Activated naive CD8-positive, alpha-beta T cell treated with anti-CD3 and anti-CD28 coated beads, Interleukin-2, amount 50 U/mL, for 24 hours (primary cell): ENCODE measurements at regions not wholly inside any gene's neighbourhood (a gene's known extent, or its start where the extent isn't known, plus 50 kb on each side); places are given as distances from the start of the nearest gene placed in this dataset.

Experiments used
- ATAC-seq: fragments of 150-1000 bp; cut with Tn5 transposase; one replicate; pipeline ENCODE4 v1.10.0; 2021
- DNase-seq: peaks from one replicate; pipeline ENCODE4 v3.0.0; 2021
- H3K27ac Mint-ChIP-seq: one replicate; pipeline ENCODE4 v1.8.0; 2021; ENCODE audit warnings: mild to moderate bottlenecking, mixed read lengths
- H3K27me3 Mint-ChIP-seq: one replicate; pipeline ENCODE4 v1.8.0; 2021; ENCODE audit warnings: mixed read lengths
- H3K36me3 Mint-ChIP-seq: one replicate; pipeline ENCODE4 v1.8.0; 2021; ENCODE audit warnings: low read depth, mixed read lengths
- H3K4me1 Mint-ChIP-seq: one replicate; pipeline ENCODE4 v1.8.0; 2021; ENCODE audit warnings: mixed read lengths
- H3K4me3 Mint-ChIP-seq: one replicate; pipeline ENCODE4 v1.8.0; 2021; ENCODE audit warnings: mild to moderate bottlenecking, moderate library complexity, mixed read lengths
- H3K9me3 Mint-ChIP-seq: one replicate; pipeline ENCODE4 v1.8.0; 2021; ENCODE audit warnings: mixed read lengths

DNA sequence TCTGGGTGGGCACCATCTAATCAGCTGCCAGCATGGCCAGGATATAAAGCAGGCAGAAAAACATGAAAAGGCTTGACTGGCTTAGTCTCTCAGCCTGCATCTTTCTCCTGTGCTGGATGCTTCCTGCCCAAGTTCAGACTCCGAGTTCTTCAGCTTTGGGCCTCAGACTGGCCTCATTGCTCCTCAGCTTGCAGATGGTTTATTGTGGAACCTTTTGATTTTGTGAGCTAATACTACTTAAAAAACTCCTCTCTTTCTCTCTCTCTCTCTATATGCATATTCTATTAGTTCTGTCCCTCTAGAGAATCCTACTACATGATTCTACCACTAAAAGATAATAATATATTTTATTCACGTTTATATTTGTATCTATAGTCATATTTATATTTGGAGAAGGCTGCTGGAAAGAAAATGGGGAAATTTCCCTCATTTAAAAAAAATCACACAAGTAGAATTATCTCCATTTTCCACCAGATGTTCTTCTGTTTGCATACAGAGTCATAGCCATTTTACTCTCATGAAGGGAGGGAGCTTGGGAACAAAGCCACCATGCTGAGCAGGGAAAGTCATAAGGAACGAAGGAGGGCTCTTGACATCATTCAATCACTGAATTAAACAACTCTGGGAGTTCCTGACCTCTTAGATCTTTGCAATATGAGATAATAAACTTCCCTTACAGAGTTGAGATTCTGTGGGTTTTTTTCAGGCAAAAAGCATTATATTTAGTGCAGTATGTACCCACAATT lies 1137.4 kb upstream of the CDH18 start:
- DNase-seq (no peak), ATAC-seq (no peak)
- Mint-ChIP-seq H3K9me3 (peaks cover 9% of the 10 kb centered on the region), H3K4me3 (no peak overlapping the region), H3K27ac (no peak overlapping the region), H3K36me3 (no peaks in the 10 kb centered on the region), H3K4me1 (no peaks in the 10 kb centered on the region), H3K27me3 (no peaks in the 10 kb centered on the region)

DNA sequence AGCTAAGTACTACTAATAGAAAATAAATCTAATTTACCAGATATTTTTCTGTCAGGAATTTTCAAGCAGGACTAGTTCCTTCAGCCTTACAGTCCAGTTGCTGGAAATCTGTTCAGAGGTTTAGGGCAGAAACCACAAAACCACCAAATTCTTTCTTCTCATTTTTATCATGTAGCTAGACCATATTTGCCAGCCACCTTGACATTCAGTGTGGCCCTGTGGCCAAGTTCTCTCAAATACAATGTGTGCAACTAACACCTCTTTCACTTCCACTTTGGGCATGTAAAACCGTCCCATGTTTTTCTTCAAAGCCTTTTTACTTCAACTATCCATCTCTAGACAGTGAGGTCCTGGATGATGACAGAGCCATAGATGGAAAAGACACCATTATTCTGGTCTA lies 1133.2 kb upstream of the CDH18 start:
- Mint-ChIP-seq H3K9me3 (peaks cover 15% of the 10 kb centered on the region), H3K4me3 (no peak overlapping the region), H3K4me1 (no peaks in the 10 kb centered on the region), H3K27me3 (no peaks in the 10 kb centered on the region), H3K36me3 (no peaks in the 10 kb centered on the region), H3K27ac (no peak overlapping the region)
- no peak for DNase-seq
- no peak for ATAC-seq

DNA sequence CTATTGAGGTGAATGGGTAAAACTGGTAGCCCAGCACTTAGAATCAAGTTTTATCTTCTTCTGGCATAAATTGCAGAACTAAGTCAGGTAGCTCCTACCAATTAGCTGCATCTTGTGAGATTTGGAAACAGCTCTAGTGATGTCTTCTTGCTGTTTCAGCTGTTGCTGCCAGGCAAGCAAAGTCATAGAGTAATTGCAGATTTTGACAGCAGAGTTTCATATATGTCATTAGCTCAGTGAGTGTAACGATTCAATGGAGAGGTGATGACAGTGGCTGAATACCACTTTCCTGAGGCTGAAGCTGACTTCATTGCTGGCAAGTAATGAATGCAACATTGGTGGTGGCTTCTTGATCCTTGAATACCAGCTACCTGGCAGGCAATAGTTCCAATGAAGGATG lies 1109.7 kb upstream of the CDH18 start:
- Mint-ChIP-seq H3K9me3 (peaks cover 4% of the 10 kb centered on the region), H3K4me3 (no peak overlapping the region)

DNA sequence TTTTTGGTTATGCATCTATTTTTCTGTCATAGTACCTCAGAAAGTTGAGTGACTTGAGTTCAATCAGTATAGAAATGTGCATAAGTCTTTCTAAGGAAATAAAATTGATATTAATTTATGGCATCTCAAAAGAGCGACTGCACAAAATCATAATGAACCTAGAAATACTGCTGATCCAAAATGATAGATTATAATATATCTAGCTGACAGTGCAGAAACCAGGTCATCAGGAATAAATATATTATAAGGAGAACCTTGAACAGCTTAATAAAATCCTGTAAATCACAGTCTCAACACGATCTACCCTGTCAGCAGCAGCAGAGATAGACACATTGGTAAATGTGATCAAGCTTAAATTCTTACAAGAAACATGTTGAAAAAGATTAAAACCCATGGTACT lies 1106.6 kb upstream of the CDH18 start:
- H3K27ac Mint-ChIP-seq, result no peak overlapping the region
- no peaks in the 10 kb centered on the region for H3K36me3 Mint-ChIP-seq
- DNase-seq, result no peak
- ATAC-seq, result no peak
- no peaks in the 10 kb centered on the region for H3K4me1 Mint-ChIP-seq
- H3K9me3 Mint-ChIP-seq, result peaks cover 4% of the 10 kb centered on the region
- H3K4me3 Mint-ChIP-seq, result no peak overlapping the region
- H3K27me3 Mint-ChIP-seq, result no peaks in the 10 kb centered on the region

More for the DNA sequence above, 1109.7 kb upstream of the CDH18 start:
- Mint-ChIP-seq H3K27ac (no peak overlapping the region), H3K4me1 (no peaks in the 10 kb centered on the region), H3K36me3 (no peaks in the 10 kb centered on the region), H3K27me3 (no peaks in the 10 kb centered on the region)
- DNase-seq (no peak), ATAC-seq (no peak)

DNA sequence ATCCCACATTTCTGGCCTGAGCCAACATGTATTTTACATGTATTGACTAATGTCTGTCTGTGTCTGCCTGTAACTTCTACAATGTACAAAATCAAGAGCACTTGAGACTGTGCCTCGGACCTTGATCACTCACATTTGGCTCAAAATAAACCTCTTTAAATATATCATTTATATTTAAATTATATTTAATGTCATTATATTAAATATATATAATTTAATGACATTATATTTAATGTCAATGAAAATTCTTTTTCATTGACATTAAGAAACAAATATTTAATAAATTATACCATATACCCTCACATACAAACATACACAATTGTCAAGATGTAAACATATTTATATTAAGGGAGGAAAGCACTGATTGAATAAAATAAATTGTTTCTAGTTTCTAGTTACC lies 1099.8 kb upstream of the CDH18 start:
- H3K4me3 Mint-ChIP-seq, result no peak overlapping the region
- H3K4me1 Mint-ChIP-seq, result no peaks in the 10 kb centered on the region
- peaks cover 14% of the 10 kb centered on the region for H3K9me3 Mint-ChIP-seq
- H3K27me3 Mint-ChIP-seq, result no peaks in the 10 kb centered on the region
- H3K36me3 Mint-ChIP-seq, result no peaks in the 10 kb centered on the region
- no peak overlapping the region for H3K27ac Mint-ChIP-seq
- ATAC-seq (no peak), DNase-seq (no peak)

DNA sequence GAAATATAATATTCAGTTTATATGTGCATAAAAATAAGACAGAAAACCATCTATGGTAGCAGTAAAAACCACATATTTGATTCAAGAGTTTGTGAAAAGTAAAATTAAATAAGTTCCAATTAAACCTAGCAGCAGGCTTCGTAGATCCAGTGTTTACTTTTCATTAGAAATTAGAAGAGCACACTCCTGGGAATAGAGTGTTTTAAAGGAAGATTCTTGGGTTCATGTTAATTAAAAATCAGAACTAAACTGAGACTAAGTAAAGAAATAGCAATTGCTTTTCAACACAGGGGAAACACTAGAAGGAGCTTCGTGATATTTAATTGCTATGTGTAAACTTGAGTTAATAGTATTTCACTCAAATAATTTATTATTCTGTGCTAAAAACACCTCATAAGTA lies 1097.8 kb upstream of the CDH18 start:
- Mint-ChIP-seq H3K4me3 (no peak overlapping the region), H3K4me1 (no peaks in the 10 kb centered on the region), H3K36me3 (no peaks in the 10 kb centered on the region), H3K27me3 (no peaks in the 10 kb centered on the region), H3K9me3 (peaks cover 14% of the 10 kb centered on the region), H3K27ac (no peak overlapping the region)
- ATAC-seq (no peak), DNase-seq (no peak)

DNA sequence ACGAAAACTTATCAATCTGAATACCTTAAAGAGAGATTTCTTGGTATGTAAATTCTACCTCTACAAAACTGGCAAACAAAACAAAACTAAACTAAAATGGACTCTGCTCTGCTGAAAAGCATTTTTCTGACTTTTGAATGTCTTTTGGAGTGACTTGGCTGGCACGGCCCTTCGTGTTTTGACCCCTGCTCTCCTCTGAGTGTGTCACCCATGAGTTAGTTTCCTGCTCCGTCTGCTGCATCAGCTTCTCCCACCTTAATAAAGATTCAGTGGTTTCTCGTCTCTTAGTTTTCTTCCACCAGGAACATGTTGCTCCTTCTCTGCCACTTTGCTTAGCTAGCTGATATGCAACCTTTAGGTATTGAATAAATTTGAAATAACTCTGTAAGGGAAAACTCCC lies 1084.0 kb upstream of the CDH18 start:
- no peaks in the 10 kb centered on the region for H3K36me3 Mint-ChIP-seq
- no peaks in the 10 kb centered on the region for H3K27me3 Mint-ChIP-seq
- no peak overlapping the region for H3K4me3 Mint-ChIP-seq
- peaks cover 10% of the 10 kb centered on the region for H3K9me3 Mint-ChIP-seq
- ATAC-seq (no peak), DNase-seq (no peak)
- no peak overlapping the region for H3K27ac Mint-ChIP-seq
- H3K4me1 Mint-ChIP-seq, result no peaks in the 10 kb centered on the region

DNA sequence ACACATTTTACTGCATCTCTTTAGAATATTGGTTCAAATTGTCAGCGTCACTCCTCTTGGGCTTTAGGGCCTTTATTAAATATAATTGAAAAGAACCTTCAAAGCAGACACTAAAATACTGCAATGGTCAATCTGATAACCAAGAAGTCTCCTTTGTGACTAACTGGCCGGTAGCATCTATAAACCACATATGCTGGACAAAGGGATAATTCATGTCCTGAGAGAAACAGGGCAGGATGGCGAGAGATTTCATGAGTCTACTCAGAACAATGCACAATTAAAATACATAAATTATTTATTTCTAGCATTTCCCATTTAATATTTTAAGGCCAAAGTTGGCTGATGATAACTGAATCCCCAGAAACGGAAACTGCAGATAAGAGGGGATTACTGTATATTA lies 1083.4 kb upstream of the CDH18 start:
- Mint-ChIP-seq H3K4me1 (no peaks in the 10 kb centered on the region), H3K27me3 (no peaks in the 10 kb centered on the region), H3K4me3 (no peak overlapping the region), H3K36me3 (no peaks in the 10 kb centered on the region), H3K9me3 (peaks cover 10% of the 10 kb centered on the region), H3K27ac (no peak overlapping the region)
- no peak for DNase-seq
- no peak for ATAC-seq

DNA sequence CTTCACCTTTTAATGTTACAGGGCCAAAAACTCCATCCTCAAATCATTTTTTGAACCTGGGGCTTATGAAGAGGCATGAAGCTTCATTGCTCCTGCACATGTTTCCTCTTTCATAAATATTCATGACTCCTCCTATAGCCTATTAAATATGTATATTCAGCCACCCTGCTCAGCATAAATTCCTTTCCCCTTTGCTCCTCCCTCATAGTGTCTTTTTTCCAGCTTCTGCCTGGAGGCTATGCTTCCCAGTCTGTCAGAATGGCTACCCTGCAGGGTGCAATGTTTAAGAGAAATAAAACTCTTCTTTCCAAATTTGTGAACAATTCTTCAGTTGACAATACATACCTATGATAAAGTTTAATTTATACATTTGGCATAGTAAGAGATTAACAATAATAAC lies 1082.9 kb upstream of the CDH18 start:
- ATAC-seq (no peak), DNase-seq (no peak)
- Mint-ChIP-seq H3K27me3 (no peaks in the 10 kb centered on the region), H3K9me3 (peaks cover 12% of the 10 kb centered on the region), H3K27ac (no peak overlapping the region), H3K4me1 (no peaks in the 10 kb centered on the region), H3K36me3 (no peaks in the 10 kb centered on the region), H3K4me3 (no peak overlapping the region)

DNA sequence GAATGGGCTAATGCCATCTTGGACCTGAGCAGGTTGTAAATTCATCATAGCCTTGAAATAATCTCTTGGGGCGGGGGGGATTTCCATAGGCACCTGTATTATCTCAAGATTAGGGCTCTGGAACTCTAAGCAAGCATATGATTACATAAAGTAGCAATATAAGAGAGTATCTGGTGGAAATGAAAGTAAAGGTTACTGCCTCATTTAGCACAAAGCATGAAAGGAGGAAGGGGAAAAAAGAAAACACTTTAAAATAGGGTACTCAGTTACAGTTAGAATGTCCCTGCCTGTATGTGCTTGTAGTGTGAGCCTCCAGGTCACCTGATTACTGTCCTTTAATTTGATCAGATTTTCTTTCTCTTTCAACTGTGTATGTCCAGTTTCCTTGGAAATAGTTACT lies 1079.7 kb upstream of the CDH18 start:
- DNase-seq (no peak), ATAC-seq (no peak)
- Mint-ChIP-seq H3K36me3 (no peaks in the 10 kb centered on the region), H3K4me1 (no peaks in the 10 kb centered on the region), H3K9me3 (peaks cover 27% of the 10 kb centered on the region), H3K27ac (no peak overlapping the region), H3K27me3 (no peaks in the 10 kb centered on the region), H3K4me3 (no peak overlapping the region)

DNA sequence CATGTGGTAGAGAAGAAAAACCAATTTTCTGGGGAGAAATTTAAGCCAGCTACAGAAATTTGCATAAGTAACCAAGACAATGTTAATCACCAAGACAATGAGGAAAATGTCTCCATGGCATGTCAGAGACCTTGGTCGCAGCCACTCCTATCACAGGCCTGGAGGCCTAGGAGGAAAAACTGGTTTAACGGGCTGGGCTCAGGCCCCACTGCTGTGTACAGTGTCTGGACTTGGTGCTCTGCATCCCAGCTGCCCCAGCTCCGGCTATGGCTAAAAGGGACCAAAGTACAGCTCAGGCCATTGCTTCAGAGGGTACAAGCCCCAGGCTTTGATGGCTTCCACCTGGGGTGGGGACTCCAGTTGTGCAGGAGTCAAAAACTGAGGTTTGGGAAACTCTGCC lies 1075.1 kb upstream of the CDH18 start:
- Mint-ChIP-seq H3K4me1 (no peaks in the 10 kb centered on the region), H3K4me3 (no peak overlapping the region), H3K9me3 (peaks cover 21% of the 10 kb centered on the region), H3K27me3 (no peaks in the 10 kb centered on the region), H3K36me3 (no peaks in the 10 kb centered on the region), H3K27ac (no peak overlapping the region)
- ATAC-seq (no peak), DNase-seq (no peak)

DNA sequence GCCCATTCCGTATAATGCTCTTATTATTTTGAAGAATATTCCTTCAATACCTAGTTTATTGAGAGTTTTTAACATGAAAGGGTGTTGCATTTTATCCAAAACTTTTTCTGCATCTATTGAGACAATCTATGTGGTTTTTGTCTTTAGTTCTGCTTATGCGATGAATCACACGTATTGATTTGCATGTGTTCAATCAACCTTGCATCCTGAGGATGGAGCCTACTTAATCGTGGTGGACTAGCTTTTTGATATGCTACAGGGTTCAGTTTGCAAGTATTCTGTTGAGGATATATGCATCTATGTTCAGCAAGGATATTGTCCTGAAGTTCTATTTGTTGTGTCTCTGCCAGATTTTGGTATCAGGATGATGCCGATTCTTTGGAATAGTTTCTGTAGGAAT lies 1070.3 kb upstream of the CDH18 start:
- ATAC-seq, result no peak

DNA sequence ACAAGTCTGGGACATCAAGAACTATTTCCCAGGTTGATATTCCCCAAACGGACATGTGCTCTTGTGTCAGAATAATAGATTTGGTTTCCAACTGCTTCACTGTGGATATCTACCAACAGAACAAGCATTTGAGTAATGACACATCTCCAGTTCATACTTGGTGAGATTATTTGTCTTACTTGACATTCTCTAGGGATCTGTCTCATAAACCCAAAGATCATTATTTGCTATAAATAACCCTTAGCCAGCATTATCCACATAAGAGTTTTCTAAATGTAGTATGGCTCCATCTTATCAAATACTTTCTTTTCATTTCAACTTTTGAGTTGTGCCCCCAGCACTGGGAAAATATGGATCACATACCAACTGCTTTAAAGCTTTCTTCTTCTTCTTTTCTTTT lies 1063.9 kb upstream of the CDH18 start:
- ATAC-seq, result no peak

More for the DNA sequence above, 1070.3 kb upstream of the CDH18 start:
- no peak for DNase-seq
- no peak overlapping the region for H3K27ac Mint-ChIP-seq
- no peaks in the 10 kb centered on the region for H3K27me3 Mint-ChIP-seq
- H3K4me1 Mint-ChIP-seq, result no peaks in the 10 kb centered on the region
- H3K9me3 Mint-ChIP-seq, result peaks cover 13% of the 10 kb centered on the region
- H3K36me3 Mint-ChIP-seq, result no peaks in the 10 kb centered on the region
- H3K4me3 Mint-ChIP-seq, result no peak overlapping the region

DNA sequence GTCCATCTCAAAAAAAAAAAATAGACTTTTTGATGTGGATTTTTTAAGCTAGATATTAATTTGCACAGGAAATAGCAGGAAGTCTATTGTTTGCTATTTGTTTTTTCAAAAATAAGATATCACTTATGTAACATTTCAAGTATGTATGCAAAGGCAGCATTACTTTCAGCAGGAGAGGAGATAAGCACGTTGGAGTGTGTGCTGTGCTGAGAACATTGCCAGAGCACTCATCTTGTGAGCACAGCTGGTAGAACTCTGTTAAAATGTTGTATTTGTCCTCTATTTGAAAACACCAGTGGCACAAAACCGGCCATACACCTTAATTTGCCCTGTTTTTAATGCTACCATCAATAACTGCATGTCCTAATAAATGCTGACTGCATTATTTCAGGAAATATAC lies 1061.9 kb upstream of the CDH18 start:
- Mint-ChIP-seq H3K9me3 (peaks cover 25% of the 10 kb centered on the region), H3K27ac (no peak overlapping the region), H3K4me3 (no peak overlapping the region), H3K27me3 (no peaks in the 10 kb centered on the region), H3K36me3 (no peaks in the 10 kb centered on the region), H3K4me1 (no peaks in the 10 kb centered on the region)
- ATAC-seq (no peak), DNase-seq (no peak)

More for the DNA sequence above, 1063.9 kb upstream of the CDH18 start:
- Mint-ChIP-seq H3K27me3 (no peaks in the 10 kb centered on the region), H3K27ac (no peak overlapping the region), H3K9me3 (peaks cover 22% of the 10 kb centered on the region), H3K4me1 (no peaks in the 10 kb centered on the region), H3K36me3 (no peaks in the 10 kb centered on the region), H3K4me3 (no peak overlapping the region)
- no peak for DNase-seq

DNA sequence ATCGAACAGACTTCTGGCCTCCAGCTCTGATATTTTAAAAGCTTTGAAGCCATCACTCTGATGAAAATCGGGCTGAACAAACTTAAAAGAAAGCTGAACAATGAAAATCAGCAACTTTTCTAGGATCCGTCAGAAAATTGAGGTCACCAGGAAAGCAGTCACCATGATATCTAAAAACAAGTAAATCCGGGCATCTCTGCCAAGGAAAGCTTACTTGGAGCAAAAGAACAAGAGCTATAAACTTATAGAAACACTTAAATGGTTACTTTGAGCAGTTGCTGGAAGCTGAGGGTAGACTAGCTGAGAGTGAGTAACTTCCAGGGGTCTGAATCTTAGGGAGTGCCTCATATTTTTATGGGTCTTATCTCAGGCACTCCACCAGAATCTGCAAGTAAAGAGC lies 1043.0 kb upstream of the CDH18 start:
- H3K27ac Mint-ChIP-seq, result no peak overlapping the region
- no peaks in the 10 kb centered on the region for H3K27me3 Mint-ChIP-seq
- H3K9me3 Mint-ChIP-seq, result peaks cover 12% of the 10 kb centered on the region

DNA sequence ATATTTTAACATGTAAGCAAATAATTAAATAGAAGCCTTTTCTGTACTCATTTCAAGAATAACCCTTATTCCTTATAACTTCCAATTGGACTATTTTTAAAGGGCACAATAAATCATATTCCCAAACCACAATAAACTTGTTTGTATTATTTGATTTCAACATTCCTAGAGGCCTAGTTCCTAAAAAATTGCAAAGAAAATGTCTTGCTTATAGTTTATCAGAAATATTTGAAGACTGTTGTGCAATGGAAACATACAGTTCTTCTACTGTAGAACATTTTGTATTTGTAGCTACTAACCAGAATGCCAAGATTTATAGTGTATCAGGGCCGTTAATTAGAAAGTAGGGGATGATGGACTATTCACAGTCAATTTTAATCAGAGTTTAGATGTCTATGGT lies 1037.0 kb upstream of the CDH18 start:
- no peaks in the 10 kb centered on the region for H3K4me1 Mint-ChIP-seq
- no peak for ATAC-seq

More for the DNA sequence above, 1043.0 kb upstream of the CDH18 start:
- Mint-ChIP-seq H3K4me1 (no peaks in the 10 kb centered on the region), H3K36me3 (no peaks in the 10 kb centered on the region), H3K4me3 (no peak overlapping the region)
- DNase-seq, result no peak
- ATAC-seq, result no peak

More for the DNA sequence above, 1037.0 kb upstream of the CDH18 start:
- Mint-ChIP-seq H3K9me3 (peaks cover 8% of the 10 kb centered on the region), H3K27ac (no peak overlapping the region), H3K36me3 (no peaks in the 10 kb centered on the region), H3K4me3 (no peak overlapping the region), H3K27me3 (no peaks in the 10 kb centered on the region)
- no peak for DNase-seq
